ENCODE measurements at regions not wholly inside any gene's neighbourhood (a gene's known extent, or its start where the extent isn't known, plus 50 kb on each side); places are given as distances from the start of the nearest gene placed in this dataset.

DNA sequence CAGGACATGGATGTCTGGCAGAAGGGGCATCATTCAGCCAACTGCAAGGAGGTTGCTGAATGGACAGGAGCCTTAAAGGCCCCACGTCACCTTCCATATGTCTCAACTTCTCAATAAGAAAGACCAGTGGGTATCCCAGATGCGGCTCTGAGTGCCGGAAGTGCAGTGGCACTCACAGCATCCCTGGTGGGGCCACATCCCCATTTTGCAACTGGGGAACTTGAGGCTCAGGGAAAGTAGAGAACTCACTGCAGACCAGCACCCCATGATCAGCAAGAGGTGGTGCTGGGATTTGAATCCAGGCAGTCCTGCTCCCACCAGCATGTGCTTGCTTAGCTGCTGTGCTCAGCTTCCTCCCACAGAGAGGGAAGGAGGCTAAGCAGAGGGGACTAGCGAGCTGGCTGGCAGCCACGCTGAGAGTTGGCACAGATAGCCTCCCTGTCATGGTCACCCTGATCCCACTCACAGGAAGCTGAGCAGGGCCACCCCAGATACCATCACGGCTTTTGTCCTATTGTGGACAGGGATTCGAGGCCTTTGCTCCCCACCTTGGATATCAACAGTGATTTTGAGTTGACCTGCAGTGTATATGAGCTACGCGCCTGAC lies 294.2 kb upstream of the FOXF1 start:
- DNase-seq (ENCODE audit: low read depth, low spot score) (no peak), FAIRE-seq (no peak)
- ChIA-PET CTCF (interaction anchor here (0.9 kb wide), 1 partner anchor 37 kb away, joined by 3 read pairs; no protein-coding TSS in a partner anchor), POLR2A (no interaction called here)
- TF ChIP-seq EZH2 (IDR thresholded peaks at IDR 0.05; ENCODE audit: borderline replicate concordance, low read depth, low read length, severe bottlenecking) (no peak), MYC (IDR thresholded peaks at IDR 0.05; ENCODE audit: low read depth, low read length) (no peak), POLR2AphosphoS5 (IDR thresholded peaks at IDR 0.05; ENCODE audit: insufficient read depth, low read depth, low read length) (no peak), POLR2A (IDR thresholded peaks at IDR 0.05; ENCODE audit: low read depth, low read length) (no peak), GATA2 (IDR thresholded peaks at IDR 0.05; ENCODE audit: insufficient read depth, insufficient read length, low read depth, low read length) (no peak), FOS (IDR thresholded peaks at IDR 0.05; ENCODE audit: borderline replicate concordance, insufficient read depth, low read length) (no peak), JUN (IDR thresholded peaks at IDR 0.05; ENCODE audit: borderline replicate concordance, insufficient read depth, insufficient read length, low read depth) (no peak)
- TF ChIP-seq, protein P1, sequence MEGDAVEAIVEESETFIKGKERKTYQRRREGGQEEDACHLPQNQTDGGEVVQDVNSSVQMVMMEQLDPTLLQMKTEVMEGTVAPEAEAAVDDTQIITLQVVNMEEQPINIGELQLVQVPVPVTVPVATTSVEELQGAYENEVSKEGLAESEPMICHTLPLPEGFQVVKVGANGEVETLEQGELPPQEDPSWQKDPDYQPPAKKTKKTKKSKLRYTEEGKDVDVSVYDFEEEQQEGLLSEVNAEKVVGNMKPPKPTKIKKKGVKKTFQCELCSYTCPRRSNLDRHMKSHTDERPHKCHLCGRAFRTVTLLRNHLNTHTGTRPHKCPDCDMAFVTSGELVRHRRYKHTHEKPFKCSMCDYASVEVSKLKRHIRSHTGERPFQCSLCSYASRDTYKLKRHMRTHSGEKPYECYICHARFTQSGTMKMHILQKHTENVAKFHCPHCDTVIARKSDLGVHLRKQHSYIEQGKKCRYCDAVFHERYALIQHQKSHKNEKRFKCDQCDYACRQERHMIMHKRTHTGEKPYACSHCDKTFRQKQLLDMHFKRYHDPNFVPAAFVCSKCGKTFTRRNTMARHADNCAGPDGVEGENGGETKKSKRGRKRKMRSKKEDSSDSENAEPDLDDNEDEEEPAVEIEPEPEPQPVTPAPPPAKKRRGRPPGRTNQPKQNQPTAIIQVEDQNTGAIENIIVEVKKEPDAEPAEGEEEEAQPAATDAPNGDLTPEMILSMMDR (IDR thresholded peaks at IDR 0.05; ENCODE audit: extremely low read depth in 1 of 2, insufficient read depth in 1 of 2, low read depth in 1 of 2, low read length in 2 of 2): no peak
- TF ChIP-seq, protein P2, sequence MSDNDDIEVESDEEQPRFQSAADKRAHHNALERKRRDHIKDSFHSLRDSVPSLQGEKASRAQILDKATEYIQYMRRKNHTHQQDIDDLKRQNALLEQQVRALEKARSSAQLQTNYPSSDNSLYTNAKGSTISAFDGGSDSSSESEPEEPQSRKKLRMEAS (IDR thresholded peaks at IDR 0.05; ENCODE audit: insufficient read depth, insufficient read length): no peak
- H3K36me3 ChIP-seq (ENCODE audit: control insufficient read depth in 2 of 2, extremely low read depth in 1 of 2, insufficient read depth in 2 of 2, low read length in 2 of 2): no peaks in the 10 kb centered on the region
- intact Hi-C loops (cut with micrococcal nuclease) (no loop called here), dilution Hi-C loops (cut with MboI; ENCODE audit: extremely low pct_ligation_motif_present, low sequenced_read_pairs) (no loop called here)
- no peak overlapping the region for H3K4me3 ChIP-seq (replicated peaks in 1 of 3; ENCODE audit: insufficient read depth in 1 of 3, low read depth in 1 of 3, low read length in 3 of 3)
- H4K20me1 ChIP-seq (replicated peaks; ENCODE audit: control insufficient read depth, extremely low read depth, insufficient read depth, low read length): no peaks in the 10 kb centered on the region
- H3K9me1 ChIP-seq (replicated peaks; ENCODE audit: control insufficient read depth, extremely low read depth, insufficient read depth, low read length): no peaks in the 10 kb centered on the region
- H3K27me3 ChIP-seq (ENCODE audit: control insufficient read depth in 2 of 2, insufficient read depth in 2 of 2, low read length in 2 of 2): peaks cover 0 to 3% of the 10 kb centered on the region in 2 experiments
- H3K9ac ChIP-seq (replicated peaks; ENCODE audit: extremely low read depth, insufficient read depth, low read length): no peak overlapping the region
- no peak overlapping the region for H2AFZ ChIP-seq (ENCODE audit: low read depth, low read length)
- no TSS peak for BruUV-seq (replicated peaks)
- no peak overlapping the region for H3K4me2 ChIP-seq (ENCODE audit: insufficient read depth, low read length)
- no peaks in the 10 kb centered on the region for H3K4me1 ChIP-seq (ENCODE audit: control insufficient read depth, extremely low read depth, insufficient read depth, low read length)
- no peaks in the 10 kb centered on the region for H3K9me3 ChIP-seq (replicated peaks; ENCODE audit: control insufficient read depth, insufficient read depth, low read length)
- H3K79me2 ChIP-seq (ENCODE audit: control insufficient read depth, insufficient read depth, low read length): no peaks in the 10 kb centered on the region
- no peak overlapping the region for H3K27ac ChIP-seq (ENCODE audit: insufficient read depth, low read depth, low read length)

All from endothelial cell of umbilical vein (primary cell).